ENCODE measurements at regions not wholly inside any gene's neighbourhood (a gene's known extent, or its start where the extent isn't known, plus 50 kb on each side); places are given as distances from the start of the nearest gene placed in this dataset.

DNA sequence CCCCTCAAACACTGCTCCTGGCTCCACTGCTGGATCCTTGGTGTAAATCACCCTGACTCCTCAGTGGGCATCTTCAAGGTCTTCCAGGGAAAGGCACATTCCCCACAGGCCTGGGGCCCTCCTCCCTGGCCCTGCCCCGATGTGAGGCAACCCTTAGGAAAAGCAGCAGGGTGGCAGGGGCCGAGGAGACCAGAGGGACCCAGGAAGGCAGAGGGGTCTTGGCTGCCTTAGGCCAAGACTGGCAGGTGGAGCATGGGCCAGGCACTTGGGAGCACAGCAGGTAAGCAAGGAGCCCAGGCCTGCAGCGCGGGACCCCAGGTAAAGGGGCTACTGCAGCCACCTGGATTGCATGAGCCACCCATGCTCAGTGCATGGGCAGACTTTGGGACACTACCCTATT lies 96.9 kb downstream of the GYPC start:
- intact Hi-C loops (cut with DNase I), result no loop called here
- Histone ChIP-seq H3K27ac (no peak overlapping the region), H3K4me3 (no peak overlapping the region), H3K4me1 (no peaks in the 10 kb centered on the region), H3K27me3 (ENCODE audit: insufficient read depth in 3 of 3, low read length in 2 of 3) (no peaks in the 10 kb centered on the region), H3K9me3 (no peaks in the 10 kb centered on the region), H3K36me3 (ENCODE audit: insufficient read depth in 1 of 2, low read depth in 1 of 2) (no peaks in the 10 kb centered on the region)
- 91 to 97% (median 94%) methylated on average over 4 of the region's 4 CpGs for WGBS, 3 donors
- ATAC-seq (no peak), DNase-seq (no peak)
- TF ChIP-seq, protein P1, sequence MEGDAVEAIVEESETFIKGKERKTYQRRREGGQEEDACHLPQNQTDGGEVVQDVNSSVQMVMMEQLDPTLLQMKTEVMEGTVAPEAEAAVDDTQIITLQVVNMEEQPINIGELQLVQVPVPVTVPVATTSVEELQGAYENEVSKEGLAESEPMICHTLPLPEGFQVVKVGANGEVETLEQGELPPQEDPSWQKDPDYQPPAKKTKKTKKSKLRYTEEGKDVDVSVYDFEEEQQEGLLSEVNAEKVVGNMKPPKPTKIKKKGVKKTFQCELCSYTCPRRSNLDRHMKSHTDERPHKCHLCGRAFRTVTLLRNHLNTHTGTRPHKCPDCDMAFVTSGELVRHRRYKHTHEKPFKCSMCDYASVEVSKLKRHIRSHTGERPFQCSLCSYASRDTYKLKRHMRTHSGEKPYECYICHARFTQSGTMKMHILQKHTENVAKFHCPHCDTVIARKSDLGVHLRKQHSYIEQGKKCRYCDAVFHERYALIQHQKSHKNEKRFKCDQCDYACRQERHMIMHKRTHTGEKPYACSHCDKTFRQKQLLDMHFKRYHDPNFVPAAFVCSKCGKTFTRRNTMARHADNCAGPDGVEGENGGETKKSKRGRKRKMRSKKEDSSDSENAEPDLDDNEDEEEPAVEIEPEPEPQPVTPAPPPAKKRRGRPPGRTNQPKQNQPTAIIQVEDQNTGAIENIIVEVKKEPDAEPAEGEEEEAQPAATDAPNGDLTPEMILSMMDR (IDR thresholded peaks at IDR 0.05), result no peak

DNA sequence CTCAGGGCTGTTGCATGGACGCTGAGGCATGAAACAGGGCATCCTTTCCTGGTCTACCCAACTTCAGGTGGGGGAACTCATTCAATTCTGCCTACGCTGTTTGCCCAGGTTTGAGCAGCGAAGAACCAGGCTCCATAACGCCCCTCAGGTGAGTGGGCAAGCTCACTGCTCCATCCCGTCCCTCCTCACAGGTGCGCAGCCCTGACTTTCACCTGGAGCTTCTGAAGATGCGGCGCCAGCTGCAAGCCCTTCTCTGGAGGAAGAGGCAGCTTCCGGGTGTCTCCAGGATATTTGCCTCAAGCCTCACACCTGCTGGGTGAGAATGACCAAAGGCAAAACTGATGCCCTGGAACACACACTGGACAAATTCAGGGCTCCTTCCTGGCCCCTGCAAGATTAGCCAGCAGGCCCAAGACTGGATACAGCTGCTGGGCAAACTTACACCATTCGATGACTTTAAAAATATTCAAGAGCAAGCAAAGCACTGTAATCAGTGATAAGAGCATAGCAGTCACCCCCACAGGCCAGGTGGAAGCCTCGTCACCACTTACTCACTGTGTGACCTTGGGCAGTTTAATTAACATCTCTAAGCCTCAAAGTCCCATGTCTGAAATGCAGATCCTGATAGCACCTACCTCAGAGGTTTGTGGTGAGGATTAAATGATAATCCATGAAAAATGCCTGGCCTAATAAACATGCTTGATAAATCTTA lies 97.7 kb downstream of the GYPC start:
- whole genome bisulfite sequencing, 3 donors, result 84 to 90% (median 88%) methylated on average over 11 of the region's 11 CpGs
- no peak overlapping the region for H3K27ac ChIP-seq
- TF ChIP-seq, protein P1 (IDR thresholded peaks at IDR 0.05), result no peak
- DNase-seq (no peak), ATAC-seq (no peak)
- no peaks in the 10 kb centered on the region for H3K36me3 ChIP-seq (ENCODE audit: insufficient read depth in 1 of 2, low read depth in 1 of 2)
- H3K4me1 ChIP-seq, result no peaks in the 10 kb centered on the region
- intact Hi-C loops (cut with DNase I), result no loop called here
- no peaks in the 10 kb centered on the region for H3K9me3 ChIP-seq
- H3K27me3 ChIP-seq (ENCODE audit: insufficient read depth in 3 of 3, low read length in 2 of 3), result no peaks in the 10 kb centered on the region
- no peak overlapping the region for H3K4me3 ChIP-seq

DNA sequence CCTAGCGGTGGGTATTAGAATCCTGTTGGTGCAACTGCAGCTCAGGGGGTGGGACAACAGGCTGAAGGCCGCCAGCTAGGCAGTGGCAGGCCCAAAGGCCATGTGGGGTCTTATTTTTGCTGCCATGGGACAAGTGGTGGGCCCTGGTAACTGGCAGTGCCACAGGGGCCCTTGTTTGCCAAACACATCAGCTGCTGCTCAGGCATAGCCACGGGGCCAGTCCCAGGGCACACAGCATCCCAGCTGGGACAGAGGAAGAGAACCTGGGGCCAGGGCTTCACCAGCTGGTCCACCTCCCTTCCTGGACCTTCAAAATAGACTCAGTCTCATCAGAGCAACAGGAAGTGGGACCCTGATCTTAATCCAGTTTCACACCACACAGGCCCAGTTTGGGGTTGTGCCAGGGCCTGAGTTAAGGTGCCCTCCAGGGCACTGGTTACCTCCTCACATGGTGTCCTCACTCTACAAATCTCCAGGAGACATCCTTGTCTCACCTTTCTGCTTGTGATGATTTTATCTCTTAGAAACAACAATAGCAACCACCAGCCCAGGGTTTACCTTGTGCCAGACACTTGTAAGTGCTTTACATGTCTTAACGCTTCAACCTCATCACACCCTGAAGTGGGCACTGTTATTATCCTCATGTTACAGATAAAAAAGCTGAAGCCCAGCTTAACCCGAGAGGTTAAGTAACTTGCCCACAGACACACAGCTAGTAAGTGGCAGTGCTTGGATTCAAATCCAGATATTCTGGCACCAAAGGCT lies 98.5 kb downstream of the GYPC start:
- intact Hi-C loops (cut with DNase I), result no loop called here
- Histone ChIP-seq H3K27ac (no peak overlapping the region), H3K27me3 (ENCODE audit: insufficient read depth in 3 of 3, low read length in 2 of 3) (no peaks in the 10 kb centered on the region), H3K4me1 (no peaks in the 10 kb centered on the region), H3K9me3 (no peaks in the 10 kb centered on the region), H3K4me3 (no peak overlapping the region), H3K36me3 (ENCODE audit: insufficient read depth in 1 of 2, low read depth in 1 of 2) (no peaks in the 10 kb centered on the region)
- TF ChIP-seq, protein P1 (IDR thresholded peaks at IDR 0.05), result no peak
- 78 to 84% (median 79%) methylated on average over 5 of the region's 5 CpGs for WGBS, 3 donors
- DNase-seq (no peak), ATAC-seq (no peak)

DNA sequence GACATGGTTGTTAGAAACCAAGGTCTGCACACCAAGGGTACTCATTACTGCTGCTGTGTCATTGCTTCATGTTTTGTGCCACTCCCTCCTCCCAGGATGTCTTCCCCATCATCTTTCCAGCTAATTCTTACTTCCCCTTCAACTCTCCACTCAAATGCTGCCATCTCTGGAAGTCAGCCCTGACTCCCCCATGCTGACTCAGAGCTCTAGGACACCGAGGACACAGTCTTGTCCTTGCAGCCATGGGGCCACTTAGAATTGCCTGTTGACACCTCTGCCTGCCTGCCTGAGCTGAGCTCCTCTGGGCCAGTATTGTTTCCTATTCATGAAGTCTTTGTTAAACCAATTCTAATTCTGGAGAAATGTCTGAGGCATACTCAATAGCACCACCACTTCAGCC lies 100.2 kb downstream of the GYPC start:
- WGBS, 3 donors, result 80 to 95% (median 82%) methylated on average over 1 of the region's 1 CpG
- Histone ChIP-seq H3K4me3 (no peak overlapping the region), H3K4me1 (no peaks in the 10 kb centered on the region), H3K27ac (no peak overlapping the region), H3K27me3 (ENCODE audit: insufficient read depth in 3 of 3, low read length in 2 of 3) (no peaks in the 10 kb centered on the region), H3K9me3 (no peaks in the 10 kb centered on the region), H3K36me3 (ENCODE audit: insufficient read depth in 1 of 2, low read depth in 1 of 2) (no peaks in the 10 kb centered on the region)
- ATAC-seq (no peak), DNase-seq (no peak)
- TF ChIP-seq, protein P1 (IDR thresholded peaks at IDR 0.05), result no peak
- intact Hi-C loops (cut with DNase I), result no loop called here

Measured in psoas muscle (tissue), 7 donors.